ENCODE measurements at regions not wholly inside any gene's neighbourhood (a gene's known extent, or its start where the extent isn't known, plus 50 kb on each side); places are given as distances from the start of the nearest gene placed in this dataset.

GRCh38 chr14:99324291-99324690 lies 52.3 kb upstream of the BCL11B start:
- Histone ChIP-seq H4K20me1 (ENCODE audit: insufficient read depth, low read length) (no peaks in the 10 kb centered on the region), H3K9me3 (ENCODE audit: insufficient read depth, low read depth, low read length) (no peaks in the 10 kb centered on the region), H3K4me1 (ENCODE audit: insufficient read depth, low read length) (no peaks in the 10 kb centered on the region), H2AFZ (ENCODE audit: low read depth, low read length) (no peak overlapping the region), H3K79me2 (ENCODE audit: insufficient read depth, low read length) (no peaks in the 10 kb centered on the region), H3K9ac (ENCODE audit: low read length) (no peak overlapping the region), H3K27me3 (ENCODE audit: insufficient read depth, low read length) (no peaks in the 10 kb centered on the region), H3K4me3 (ENCODE audit: insufficient read depth, low read depth, low read length) (no peak overlapping the region), H3K27ac (ENCODE audit: low read depth, low read length) (no peak overlapping the region), H3K36me3 (ENCODE audit: insufficient read depth, low read length) (no peaks in the 10 kb centered on the region), H3K4me2 (ENCODE audit: low read length) (no peak overlapping the region)
- H3K4me3 Mint-ChIP-seq (ENCODE audit: unreplicated experiment) = no peak overlapping the region
- H3K4me1 Mint-ChIP-seq (ENCODE audit: low read depth, unreplicated experiment) = peaks cover 3% of the 10 kb centered on the region
- DNase-seq (ENCODE audit: low read depth) = no peak
- H3K9me3 Mint-ChIP-seq (ENCODE audit: unreplicated experiment) = no peaks in the 10 kb centered on the region
- no peak for FAIRE-seq
- no peak overlapping the region for H3K27ac Mint-ChIP-seq (ENCODE audit: unreplicated experiment)
- no peaks in the 10 kb centered on the region for H3K36me3 Mint-ChIP-seq (ENCODE audit: low read depth, unreplicated experiment)
- H3K27me3 Mint-ChIP-seq (ENCODE audit: low read depth, unreplicated experiment) = peaks cover 26% of the 10 kb centered on the region
- no peak for TF ChIP-seq CTCF (IDR thresholded peaks at IDR 0.05; ENCODE audit: insufficient read depth, low read depth, low read length)
- no peak for TF ChIP-seq EZH2 (IDR thresholded peaks at IDR 0.05; ENCODE audit: insufficient read depth, low read length)

- Histone ChIP-seq H3K4me1 (ENCODE audit: insufficient read depth, low read length) (no peaks in the 10 kb centered on the region), H3K27ac (ENCODE audit: low read depth, low read length) (no peak overlapping the region), H3K36me3 (ENCODE audit: insufficient read depth, low read length) (no peaks in the 10 kb centered on the region), H3K79me2 (ENCODE audit: insufficient read depth, low read length) (no peaks in the 10 kb centered on the region), H3K4me2 (ENCODE audit: low read length) (no peak overlapping the region), H3K4me3 (ENCODE audit: insufficient read depth, low read depth, low read length) (no peak overlapping the region), H4K20me1 (ENCODE audit: insufficient read depth, low read length) (no peaks in the 10 kb centered on the region), H3K27me3 (ENCODE audit: insufficient read depth, low read length) (no peaks in the 10 kb centered on the region), H2AFZ (ENCODE audit: low read depth, low read length) (no peak overlapping the region), H3K9ac (ENCODE audit: low read length) (no peak overlapping the region), H3K9me3 (ENCODE audit: insufficient read depth, low read depth, low read length) (no peaks in the 10 kb centered on the region)
- no peak overlapping the region for H3K4me3 Mint-ChIP-seq (ENCODE audit: unreplicated experiment)
- peaks cover 3% of the 10 kb centered on the region for H3K4me1 Mint-ChIP-seq (ENCODE audit: low read depth, unreplicated experiment)
- peaks cover 29% of the 10 kb centered on the region for H3K27me3 Mint-ChIP-seq (ENCODE audit: low read depth, unreplicated experiment)
- H3K36me3 Mint-ChIP-seq (ENCODE audit: low read depth, unreplicated experiment) = peaks cover under 1% of the 10 kb centered on the region
- DNase-seq (ENCODE audit: low read depth) (no peak), FAIRE-seq (no peak)
- H3K27ac Mint-ChIP-seq (ENCODE audit: unreplicated experiment) = no peak overlapping the region
- no peaks in the 10 kb centered on the region for H3K9me3 Mint-ChIP-seq (ENCODE audit: unreplicated experiment)
- TF ChIP-seq EZH2 (IDR thresholded peaks at IDR 0.05; ENCODE audit: insufficient read depth, low read length) (no peak), CTCF (IDR thresholded peaks at IDR 0.05; ENCODE audit: insufficient read depth, low read depth, low read length) (no peak)
Observed at GRCh38 chr14:99323603-99324185, 51.7 kb upstream of the BCL11B start.

- TF ChIP-seq EZH2 (IDR thresholded peaks at IDR 0.05; ENCODE audit: insufficient read depth, low read length) (no peak), CTCF (IDR thresholded peaks at IDR 0.05; ENCODE audit: insufficient read depth, low read depth, low read length) (no peak)
- Mint-ChIP-seq H3K27ac (ENCODE audit: unreplicated experiment) (no peak overlapping the region), H3K9me3 (ENCODE audit: unreplicated experiment) (no peaks in the 10 kb centered on the region), H3K4me1 (ENCODE audit: low read depth, unreplicated experiment) (peaks cover 3% of the 10 kb centered on the region), H3K27me3 (ENCODE audit: low read depth, unreplicated experiment) (peaks cover 30% of the 10 kb centered on the region), H3K4me3 (ENCODE audit: unreplicated experiment) (no peak overlapping the region), H3K36me3 (ENCODE audit: low read depth, unreplicated experiment) (peaks cover 2% of the 10 kb centered on the region)
- Histone ChIP-seq H3K4me2 (ENCODE audit: low read length) (no peak overlapping the region), H3K36me3 (ENCODE audit: insufficient read depth, low read length) (no peaks in the 10 kb centered on the region), H4K20me1 (ENCODE audit: insufficient read depth, low read length) (no peaks in the 10 kb centered on the region), H3K4me1 (ENCODE audit: insufficient read depth, low read length) (no peaks in the 10 kb centered on the region), H3K9ac (ENCODE audit: low read length) (no peak overlapping the region), H2AFZ (ENCODE audit: low read depth, low read length) (no peak overlapping the region), H3K27ac (ENCODE audit: low read depth, low read length) (no peak overlapping the region), H3K4me3 (ENCODE audit: insufficient read depth, low read depth, low read length) (no peak overlapping the region), H3K9me3 (ENCODE audit: insufficient read depth, low read depth, low read length) (no peaks in the 10 kb centered on the region), H3K79me2 (ENCODE audit: insufficient read depth, low read length) (no peaks in the 10 kb centered on the region), H3K27me3 (ENCODE audit: insufficient read depth, low read length) (no peaks in the 10 kb centered on the region)
- FAIRE-seq (no peak), DNase-seq (ENCODE audit: low read depth) (no peak)
Observed at GRCh38 chr14:99322731-99323599, 51.0 kb upstream of the BCL11B start.

Measured in astrocyte (in vitro differentiated cells and primary cell).